Fibroblast of lung (primary cell): ENCODE measurements at regions not wholly inside any gene's neighbourhood (a gene's known extent, or its start where the extent isn't known, plus 50 kb on each side); places are given as distances from the start of the nearest gene placed in this dataset.

Experiments
- DNase-seq, 2 donors: peaks; one replicate each; pipeline versions ENCODE4 v3.0.0 to v3.0.0-alpha.2; 2010; ENCODE audit warnings: low read depth in 2 of 2
- H2AFZ ChIP-seq: 2 replicates; pipeline ENCODE4 v1.5.1; 2012; ENCODE audit warnings: low read length, control low read depth, inconsistent platforms
- H3K27ac ChIP-seq: 2 replicates; pipeline ENCODE4 v1.5.1; 2011; ENCODE audit warnings: low read length, control low read depth; ENCODE audit not compliant: insufficient read depth
- H3K27me3 ChIP-seq: 2 replicates; pipeline ENCODE4 v1.5.1; 2011; ENCODE audit warnings: mild to moderate bottlenecking, low read length; ENCODE audit not compliant: control insufficient read depth, insufficient read depth
- H3K36me3 ChIP-seq: 2 replicates; pipeline ENCODE4 v1.5.1; 2011; ENCODE audit warnings: low read length; ENCODE audit not compliant: control insufficient read depth, insufficient read depth
- H3K4me1 ChIP-seq: 2 replicates; pipeline ENCODE4 v1.5.1; 2011; ENCODE audit warnings: low read length; ENCODE audit not compliant: control insufficient read depth, insufficient read depth; ENCODE audit errors: extremely low read depth
- H3K4me2 ChIP-seq: 2 replicates; pipeline ENCODE4 v1.5.1; 2011; ENCODE audit warnings: low read length, control low read depth; ENCODE audit not compliant: insufficient read depth; ENCODE audit errors: extremely low read depth
- H3K4me3 ChIP-seq, 4 experiments: fragments of 200-600 bp in 1 of 4; sonication (generic) in 1 of 4; replicated peaks in 1 of 4; 2 replicates each; pipeline ENCODE4 v1.5.1; 2011 to 2016; ENCODE audit warnings: low read length in 4 of 4, low read depth in 3 of 4, mild to moderate bottlenecking in 3 of 4, control low read depth in 2 of 4, inconsistent platforms in 1 of 4, mixed read lengths in 1 of 4; ENCODE audit not compliant: insufficient read depth in 1 of 4; ENCODE audit errors: control extremely low read depth in 1 of 4
- H3K79me2 ChIP-seq: 2 replicates; pipeline ENCODE4 v1.5.1; 2012; ENCODE audit warnings: mild to moderate bottlenecking, low read length, inconsistent platforms; ENCODE audit not compliant: control insufficient read depth, insufficient read depth
- H3K9ac ChIP-seq: 2 replicates; pipeline ENCODE4 v1.5.1; 2011; ENCODE audit warnings: mild to moderate bottlenecking, low read length, control low read depth; ENCODE audit not compliant: insufficient read depth
- H3K9me3 ChIP-seq: 2 replicates; pipeline ENCODE4 v1.5.1; 2012; ENCODE audit warnings: low read depth, low read length; ENCODE audit not compliant: control insufficient read depth, insufficient read depth
- H4K20me1 ChIP-seq: 2 replicates; pipeline ENCODE4 v1.5.1; 2011; ENCODE audit warnings: low read length; ENCODE audit not compliant: control insufficient read depth, insufficient read depth; ENCODE audit errors: extremely low read depth
- EZH2 ChIP-seq: IDR thresholded peaks from 2 replicates; pipeline ENCODE4 v1.5.1; 2012; ENCODE audit warnings: low read length, control low read depth, mild to moderate bottlenecking; ENCODE audit errors: missing control alignments
- TF ChIP-seq, protein P1 (sequence below), 2 donors: IDR thresholded peaks in 1 of 2; conservative IDR thresholded peaks in 1 of 2; 1 replicate in 1 of 2; 2 replicates in 1 of 2; pipeline ENCODE4 v1.5.1; 2011 to 2012; ENCODE audit warnings: low read length in 2 of 2, control low read depth in 1 of 2, inconsistent platforms in 1 of 2, low read depth in 1 of 2, mild to moderate bottlenecking in 1 of 2

DNA sequence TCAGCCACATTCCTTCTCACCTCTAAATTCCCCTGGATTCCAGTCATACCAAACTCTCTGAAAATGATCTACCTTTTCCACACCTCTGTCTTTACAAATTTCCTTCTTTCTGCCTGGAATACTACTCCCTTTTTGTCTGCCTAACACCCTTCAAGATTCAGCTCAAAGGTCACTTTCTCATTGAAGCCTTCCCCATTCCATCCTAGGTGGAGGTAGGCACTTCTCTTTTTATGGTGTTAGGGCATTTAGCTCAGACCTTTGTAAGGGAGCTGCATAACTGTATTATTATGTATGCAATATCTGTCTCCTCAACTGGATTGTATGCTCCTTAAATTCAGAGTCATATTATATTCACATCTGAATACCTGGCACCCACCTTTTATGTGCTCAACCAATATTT, 137.7 kb downstream of the RCHY1 start:
- Histone ChIP-seq H3K9me3 (no peaks in the 10 kb centered on the region), H3K4me1 (no peaks in the 10 kb centered on the region), H3K79me2 (no peaks in the 10 kb centered on the region), H3K36me3 (no peaks in the 10 kb centered on the region), H3K4me3 (no peak overlapping the region), H3K27ac (no peak overlapping the region), H2AFZ (no peak overlapping the region), H3K27me3 (no peaks in the 10 kb centered on the region), H4K20me1 (no peaks in the 10 kb centered on the region), H3K9ac (no peak overlapping the region), H3K4me2 (no peak overlapping the region)
- TF ChIP-seq, protein P1, sequence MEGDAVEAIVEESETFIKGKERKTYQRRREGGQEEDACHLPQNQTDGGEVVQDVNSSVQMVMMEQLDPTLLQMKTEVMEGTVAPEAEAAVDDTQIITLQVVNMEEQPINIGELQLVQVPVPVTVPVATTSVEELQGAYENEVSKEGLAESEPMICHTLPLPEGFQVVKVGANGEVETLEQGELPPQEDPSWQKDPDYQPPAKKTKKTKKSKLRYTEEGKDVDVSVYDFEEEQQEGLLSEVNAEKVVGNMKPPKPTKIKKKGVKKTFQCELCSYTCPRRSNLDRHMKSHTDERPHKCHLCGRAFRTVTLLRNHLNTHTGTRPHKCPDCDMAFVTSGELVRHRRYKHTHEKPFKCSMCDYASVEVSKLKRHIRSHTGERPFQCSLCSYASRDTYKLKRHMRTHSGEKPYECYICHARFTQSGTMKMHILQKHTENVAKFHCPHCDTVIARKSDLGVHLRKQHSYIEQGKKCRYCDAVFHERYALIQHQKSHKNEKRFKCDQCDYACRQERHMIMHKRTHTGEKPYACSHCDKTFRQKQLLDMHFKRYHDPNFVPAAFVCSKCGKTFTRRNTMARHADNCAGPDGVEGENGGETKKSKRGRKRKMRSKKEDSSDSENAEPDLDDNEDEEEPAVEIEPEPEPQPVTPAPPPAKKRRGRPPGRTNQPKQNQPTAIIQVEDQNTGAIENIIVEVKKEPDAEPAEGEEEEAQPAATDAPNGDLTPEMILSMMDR (conservative IDR thresholded peaks at IDR 0.05 in 1 of 2, IDR thresholded peaks at IDR 0.05 in 1 of 2; ENCODE audit: low read depth in 1 of 2, low read length in 2 of 2), result no peak
- TF ChIP-seq EZH2, result no peak
- DNase-seq, result no peak

DNA sequence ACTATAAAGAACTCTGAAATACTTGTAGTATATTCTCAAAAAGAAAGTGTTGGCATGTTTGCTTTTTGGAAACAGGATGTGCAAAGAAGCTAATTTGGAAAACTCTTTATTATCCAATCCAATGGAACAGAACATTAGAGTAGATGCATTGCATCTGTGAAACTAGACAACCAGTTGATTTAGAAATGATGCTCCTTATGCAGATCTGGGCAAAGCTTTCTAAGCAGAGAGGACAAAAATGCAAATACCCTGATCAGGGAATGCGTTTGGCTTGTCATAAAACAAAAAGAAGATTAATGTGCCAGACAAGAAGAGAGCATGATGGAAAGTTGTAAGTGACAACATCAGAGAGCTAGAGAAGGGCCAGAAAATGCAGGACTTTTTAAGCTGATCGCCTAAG, 142.3 kb downstream of the RCHY1 start:
- H3K4me2 ChIP-seq, result no peak overlapping the region
- H3K4me3 ChIP-seq, result no peak overlapping the region
- no peak overlapping the region for H3K27ac ChIP-seq
- no peaks in the 10 kb centered on the region for H3K9me3 ChIP-seq
- H3K27me3 ChIP-seq, result no peaks in the 10 kb centered on the region
- H3K36me3 ChIP-seq, result no peaks in the 10 kb centered on the region
- no peak overlapping the region for H3K9ac ChIP-seq
- H3K4me1 ChIP-seq, result no peaks in the 10 kb centered on the region
- no peak for TF ChIP-seq EZH2
- TF ChIP-seq, protein P1 (conservative IDR thresholded peaks at IDR 0.05 in 1 of 2, IDR thresholded peaks at IDR 0.05 in 1 of 2; ENCODE audit: low read depth in 1 of 2, low read length in 2 of 2), result no peak
- H4K20me1 ChIP-seq, result no peaks in the 10 kb centered on the region
- no peak overlapping the region for H2AFZ ChIP-seq
- H3K79me2 ChIP-seq, result no peaks in the 10 kb centered on the region
- DNase-seq, result no peak

DNA sequence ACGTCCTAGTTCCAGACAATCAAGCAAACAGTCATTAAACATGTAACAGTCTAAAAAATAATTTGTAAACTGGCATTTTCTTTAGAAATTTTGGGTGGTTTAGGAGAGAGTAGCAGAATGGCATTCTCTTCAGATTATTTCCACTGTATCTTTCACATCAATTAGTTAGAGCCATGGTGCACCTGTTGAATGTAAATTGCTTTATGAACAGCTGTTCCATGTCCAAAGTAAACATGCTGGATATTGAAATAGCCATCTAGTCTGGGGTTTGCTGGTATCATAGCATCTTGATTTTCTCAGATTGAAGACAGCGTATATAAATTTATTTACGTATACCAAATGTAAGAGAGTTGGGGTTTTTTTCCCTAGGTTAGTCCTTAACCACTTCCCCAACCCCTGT, 143.6 kb downstream of the RCHY1 start:
- no peak for DNase-seq
- Histone ChIP-seq H3K27ac (no peak overlapping the region), H3K4me1 (no peaks in the 10 kb centered on the region), H2AFZ (no peak overlapping the region), H4K20me1 (no peaks in the 10 kb centered on the region), H3K4me3 (no peak overlapping the region), H3K36me3 (no peaks in the 10 kb centered on the region), H3K79me2 (no peaks in the 10 kb centered on the region), H3K9me3 (no peaks in the 10 kb centered on the region), H3K27me3 (no peaks in the 10 kb centered on the region), H3K4me2 (no peak overlapping the region), H3K9ac (no peak overlapping the region)
- no peak for TF ChIP-seq EZH2
- TF ChIP-seq, protein P1 (conservative IDR thresholded peaks at IDR 0.05 in 1 of 2, IDR thresholded peaks at IDR 0.05 in 1 of 2; ENCODE audit: low read depth in 1 of 2, low read length in 2 of 2), result no peak
